Esophagus muscularis mucosa (tissue), 4 donors: ENCODE measurements at regions not wholly inside any gene's neighbourhood (a gene's known extent, or its start where the extent isn't known, plus 50 kb on each side); places are given as distances from the start of the nearest gene placed in this dataset.
A peak's percentile ranks its signal among the peaks of the same experiment; 100 is the strongest.

Experiments used
- DNase-seq: peaks from one replicate; pipeline ENCODE4 v3.0.0-alpha.2; 2017; ENCODE audit errors: extremely low spot score
- H3K27ac ChIP-seq, 4 donors: fragments of 200-600 bp; sonication (generic); replicated peaks in 1 of 4; 1 replicate in 3 of 4; 2 replicates in 1 of 4; pipeline ENCODE4 v1.5.1; 2016 to 2019; ENCODE audit warnings: mild to moderate bottlenecking in 1 of 4
- H3K27me3 ChIP-seq, 4 donors: fragments of 200-600 bp; sonication (generic); one replicate each; pipeline versions ENCODE4 v1.5.1 to v1.6.0; 2016 to 2019
- H3K36me3 ChIP-seq, 4 donors: fragments of 200-600 bp; sonication (generic); one replicate each; pipeline ENCODE4 v1.5.1; 2016 to 2019
- H3K4me1 ChIP-seq, 4 donors: fragments of 200-600 bp; sonication (generic); one replicate each; pipeline ENCODE4 v1.5.1; 2016 to 2019
- H3K4me3 ChIP-seq, 4 donors: fragments of 200-600 bp; sonication (generic); 1 replicate in 2 of 4; 2 replicates in 2 of 4; pipeline ENCODE4 v1.5.1; 2016 to 2019; ENCODE audit warnings: mild to moderate bottlenecking in 4 of 4, moderate library complexity in 1 of 4
- H3K9me3 ChIP-seq, 4 donors: fragments of 200-600 bp; sonication (generic); 1 replicate in 3 of 4; 2 replicates in 1 of 4; pipeline ENCODE4 v1.5.1; 2016 to 2019
- EP300 ChIP-seq: sonication (generic); formaldehyde crosslinking; IDR thresholded peaks from one replicate; pipeline ENCODE4 v1.6.1; 2017; ENCODE audit warnings: antibody characterized with exemption
- POLR2A ChIP-seq: fragments of 450-650 bp; IDR thresholded peaks from one replicate; pipeline ENCODE4 v1.6.1; 2017; ENCODE audit warnings: antibody characterized with exemption, moderate library complexity, mild to moderate bottlenecking, low read depth
- POLR2AphosphoS5 ChIP-seq, 2 donors: sonication (generic); formaldehyde crosslinking; IDR thresholded peaks; one replicate each; pipeline ENCODE4 v1.6.1; 2017; ENCODE audit warnings: antibody characterized with exemption in 2 of 2
- WGBS: methylation state at CpG from one replicate; pipeline ENCODE4 v1.1.5; 2018; 5-methylcytosine and 5-hydroxymethylcytosine counted together
- intact Hi-C: fragments of 100-400 bp; cut with DNase I; formaldehyde crosslinking; loops from one replicate; pipeline ENCODE4 v1.15.1; 2023
- TF ChIP-seq, protein P1 (sequence below), 3 experiments: fragments of 200-600 bp in 2 of 3; fragments of 450-650 bp in 1 of 3; sonication (generic) in 2 of 3; IDR thresholded peaks; one replicate each; pipeline ENCODE4 v1.5.1; 2017 to 2019; ENCODE audit warnings: antibody characterized with exemption in 3 of 3, mild to moderate bottlenecking in 2 of 3, moderate library complexity in 1 of 3

DNA sequence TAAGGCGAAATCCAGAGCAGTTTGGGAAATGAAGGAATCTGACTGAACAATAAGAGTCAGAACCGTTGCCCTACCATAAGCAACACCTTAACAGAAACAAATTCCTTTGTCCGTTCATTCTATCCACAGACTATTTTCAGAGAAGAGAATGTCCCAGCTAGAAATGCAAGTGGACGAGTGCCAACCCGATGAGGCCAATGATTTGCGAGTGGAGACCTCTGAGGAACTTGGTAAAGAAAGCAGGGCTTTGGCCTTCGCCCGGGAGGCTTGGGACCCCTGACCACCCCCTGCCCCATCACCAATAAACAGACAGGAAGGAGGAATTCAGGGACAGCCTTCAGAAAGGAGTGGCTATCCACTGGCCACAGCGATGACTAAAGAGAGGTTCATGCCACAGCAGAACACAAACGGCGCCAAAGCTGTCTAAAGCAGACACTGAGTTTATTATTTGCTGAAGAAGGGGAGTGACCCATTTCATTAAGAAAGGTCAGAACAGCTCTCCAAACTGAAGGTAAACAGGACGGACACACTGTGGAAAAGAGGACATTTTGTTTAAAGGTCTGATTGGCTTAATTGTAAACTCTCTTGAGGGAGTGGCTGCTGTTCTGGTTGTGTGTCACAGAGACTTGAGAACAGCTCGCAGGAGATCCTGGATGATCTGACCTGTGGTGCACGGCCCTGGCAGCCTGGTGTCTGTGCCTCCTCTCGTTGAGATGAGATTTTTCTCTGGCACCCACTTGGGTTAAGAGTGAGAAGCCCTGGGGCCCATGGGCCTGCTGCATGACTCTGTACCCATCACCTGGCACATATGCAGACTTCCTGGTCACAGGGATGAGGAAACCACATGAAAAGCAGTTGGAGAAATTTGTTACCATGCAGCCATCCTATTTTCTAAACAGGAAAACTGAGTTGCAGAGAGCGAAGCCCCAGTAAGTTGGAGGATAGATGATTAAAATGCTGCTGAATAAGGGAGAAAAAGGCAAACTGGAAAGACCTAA, 142.0 kb upstream of the PZP start:
- TF ChIP-seq EP300 = no peak
- no peak for DNase-seq
- Histone ChIP-seq H3K27me3 (no peaks in the 10 kb centered on the region), H3K4me3 (no peak overlapping the region), H3K27ac (peak overlapping the region; percentile 61 to 81 (median 70)), H3K9me3 (peaks cover 0 to 22% (median 19%) of the 10 kb centered on the region in 4 donors), H3K36me3 (no peaks in the 10 kb centered on the region), H3K4me1 (peaks cover 0 to 25% (median 19%) of the 10 kb centered on the region in 4 donors)
- intact Hi-C loops = no loop called here
- WGBS = 48% methylated on average over 16 of the region's 16 CpGs

DNA sequence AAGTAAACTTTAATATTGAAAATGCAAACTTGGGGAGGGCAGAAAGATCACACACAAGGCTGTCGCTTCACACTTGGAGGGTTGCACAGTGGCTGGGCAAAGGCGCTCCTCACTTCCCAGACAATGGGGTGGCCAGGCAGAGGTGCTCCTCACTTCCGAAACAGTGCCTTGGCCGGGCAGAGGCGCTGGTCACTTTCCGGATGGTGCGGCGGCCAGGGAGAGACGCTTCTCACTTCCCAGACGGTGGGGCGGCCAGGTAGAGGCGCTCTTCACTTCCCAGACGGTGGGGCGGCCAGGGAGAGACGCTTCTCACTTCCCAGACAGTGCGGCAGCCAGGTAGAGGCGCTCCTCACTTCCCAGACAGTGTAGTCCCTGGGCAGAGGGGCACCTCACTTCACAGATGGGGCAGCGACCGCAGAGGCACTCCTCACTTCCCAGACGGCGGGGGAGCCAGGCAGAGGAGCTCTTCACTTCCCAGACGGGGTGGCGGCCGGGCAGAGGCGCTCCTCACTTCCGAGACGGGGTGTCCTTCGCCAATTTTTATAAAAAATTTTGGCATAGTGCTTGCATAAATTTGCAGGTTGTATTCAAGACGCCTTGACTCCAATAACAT, 140.8 kb upstream of the PZP start:
- WGBS = 97% methylated on average over 8 of the region's 29 CpGs
- intact Hi-C loops = no loop called here
- H3K9me3 ChIP-seq = peaks cover 0 to 17% (median 13%) of the 10 kb centered on the region in 4 donors
- H3K36me3 ChIP-seq = no peaks in the 10 kb centered on the region
- H3K4me3 ChIP-seq = no peak overlapping the region
- H3K4me1 ChIP-seq = peaks cover 0 to 27% (median 20%) of the 10 kb centered on the region in 4 donors
- DNase-seq = no peak
- H3K27me3 ChIP-seq = no peaks in the 10 kb centered on the region
- H3K27ac ChIP-seq = peak overlapping the region; percentile 61 to 81 (median 70)
- no peak for TF ChIP-seq EP300
- TF ChIP-seq POLR2AphosphoS5 (IDR thresholded peaks at IDR 0.05) = no peak
- no peak for TF ChIP-seq POLR2A
- TF ChIP-seq, protein P1, sequence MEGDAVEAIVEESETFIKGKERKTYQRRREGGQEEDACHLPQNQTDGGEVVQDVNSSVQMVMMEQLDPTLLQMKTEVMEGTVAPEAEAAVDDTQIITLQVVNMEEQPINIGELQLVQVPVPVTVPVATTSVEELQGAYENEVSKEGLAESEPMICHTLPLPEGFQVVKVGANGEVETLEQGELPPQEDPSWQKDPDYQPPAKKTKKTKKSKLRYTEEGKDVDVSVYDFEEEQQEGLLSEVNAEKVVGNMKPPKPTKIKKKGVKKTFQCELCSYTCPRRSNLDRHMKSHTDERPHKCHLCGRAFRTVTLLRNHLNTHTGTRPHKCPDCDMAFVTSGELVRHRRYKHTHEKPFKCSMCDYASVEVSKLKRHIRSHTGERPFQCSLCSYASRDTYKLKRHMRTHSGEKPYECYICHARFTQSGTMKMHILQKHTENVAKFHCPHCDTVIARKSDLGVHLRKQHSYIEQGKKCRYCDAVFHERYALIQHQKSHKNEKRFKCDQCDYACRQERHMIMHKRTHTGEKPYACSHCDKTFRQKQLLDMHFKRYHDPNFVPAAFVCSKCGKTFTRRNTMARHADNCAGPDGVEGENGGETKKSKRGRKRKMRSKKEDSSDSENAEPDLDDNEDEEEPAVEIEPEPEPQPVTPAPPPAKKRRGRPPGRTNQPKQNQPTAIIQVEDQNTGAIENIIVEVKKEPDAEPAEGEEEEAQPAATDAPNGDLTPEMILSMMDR (IDR thresholded peaks at IDR 0.05) = no peak

DNA sequence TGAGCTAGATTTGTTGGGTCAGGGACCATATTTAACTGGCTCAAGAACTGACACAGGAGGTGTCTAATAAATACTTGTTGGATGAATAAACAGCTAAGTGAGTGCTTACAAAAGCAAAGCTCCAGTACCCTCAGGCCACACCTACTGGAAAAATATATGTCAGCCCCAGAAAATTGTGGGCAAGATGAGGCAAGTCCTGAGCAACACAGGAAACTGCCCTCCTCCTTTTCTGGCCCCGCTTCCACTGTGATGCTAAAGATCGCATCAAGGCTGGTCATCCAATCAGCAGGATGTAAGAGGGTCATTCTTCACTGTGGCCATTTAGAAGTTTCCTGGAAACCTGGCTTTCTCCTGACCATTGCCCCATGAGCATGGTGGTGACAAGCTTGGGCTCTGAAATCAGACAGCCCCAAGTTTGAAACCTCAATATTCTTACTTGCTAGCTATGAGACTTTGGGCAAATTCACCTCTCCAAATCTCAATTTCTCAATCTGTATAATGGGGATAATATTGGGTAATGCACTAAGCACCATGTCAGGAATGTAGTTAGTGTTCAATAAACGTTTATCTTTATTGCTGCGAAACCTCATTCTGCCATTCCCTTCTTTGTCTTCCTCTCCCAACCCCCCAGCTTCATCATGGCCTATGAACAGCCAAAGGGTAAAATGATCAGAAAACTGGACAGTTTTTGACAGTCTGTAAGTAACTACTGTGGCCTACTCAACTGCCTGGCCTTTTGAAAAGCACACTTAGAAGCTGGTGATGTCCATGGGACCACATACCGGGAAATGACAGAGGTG, 139.3 kb upstream of the PZP start:
- peaks cover 0 to 3% (median under 1%) of the 10 kb centered on the region in 4 donors for H3K9me3 ChIP-seq
- intact Hi-C loops = no loop called here
- no peaks in the 10 kb centered on the region for H3K36me3 ChIP-seq
- H3K4me1 ChIP-seq = peaks cover 0 to 27% (median 20%) of the 10 kb centered on the region in 4 donors
- H3K4me3 ChIP-seq = no peak overlapping the region
- no peaks in the 10 kb centered on the region for H3K27me3 ChIP-seq
- TF ChIP-seq EP300 (no peak), POLR2A (no peak)
- WGBS = 94% methylated on average over 5 of the region's 5 CpGs
- no peak overlapping the region for H3K27ac ChIP-seq
- DNase-seq = no peak

DNA sequence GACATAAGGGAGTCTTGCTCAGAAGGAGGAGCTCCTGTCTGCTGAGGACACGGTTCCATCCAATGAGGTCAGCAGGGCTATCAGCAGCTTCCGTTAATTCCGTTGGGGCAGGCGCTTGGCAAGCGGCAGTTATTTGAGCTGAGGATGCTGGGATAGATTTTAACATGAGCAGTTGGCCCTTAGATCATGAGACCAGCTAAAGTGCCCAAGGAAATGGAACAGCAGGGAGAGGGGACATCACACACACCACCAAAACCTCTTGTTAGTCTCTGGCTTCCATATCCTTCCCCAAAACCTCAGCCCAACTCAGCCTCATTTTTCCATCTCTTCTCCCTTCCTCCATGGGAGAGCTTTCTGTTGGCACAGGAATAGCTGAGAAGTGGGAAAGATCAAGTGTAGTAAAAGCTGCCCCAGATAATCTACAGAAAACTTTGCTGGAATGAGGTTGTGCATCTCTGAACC, 138.7 kb upstream of the PZP start:
- peaks cover 0 to 27% (median 20%) of the 10 kb centered on the region in 4 donors for H3K4me1 ChIP-seq
- H3K27ac ChIP-seq = no peak overlapping the region
- intact Hi-C loops = no loop called here
- DNase-seq = no peak
- no peak for TF ChIP-seq EP300
- no peaks in the 10 kb centered on the region for H3K36me3 ChIP-seq
- no peaks in the 10 kb centered on the region for H3K27me3 ChIP-seq
- no peak overlapping the region for H3K4me3 ChIP-seq
- 76% methylated on average over 5 of the region's 5 CpGs for WGBS
- no peaks in the 10 kb centered on the region for H3K9me3 ChIP-seq

DNA sequence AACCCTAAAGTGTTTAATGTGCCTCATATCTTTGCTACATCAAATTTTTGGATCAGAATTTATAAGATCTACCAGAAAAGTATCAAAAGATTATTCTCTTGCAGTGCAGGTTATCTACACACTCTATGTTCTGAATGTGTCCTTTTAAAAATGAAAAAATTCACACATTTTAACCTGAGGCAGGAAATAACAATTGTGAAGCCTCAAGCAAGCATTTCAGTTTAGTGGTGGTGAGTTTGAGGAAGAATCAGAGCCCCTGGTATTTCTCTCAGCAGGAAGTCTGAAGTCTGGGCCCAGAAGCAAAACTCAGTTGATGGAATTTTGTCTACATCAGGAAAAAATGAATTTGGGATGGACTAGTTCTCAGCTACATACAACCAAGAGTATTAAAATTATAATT, 137.0 kb upstream of the PZP start:
- Histone ChIP-seq H3K4me1 (peaks cover 0 to 15% (median 10%) of the 10 kb centered on the region in 4 donors), H3K4me3 (no peak overlapping the region), H3K36me3 (no peaks in the 10 kb centered on the region), H3K9me3 (no peaks in the 10 kb centered on the region), H3K27ac (no peak overlapping the region), H3K27me3 (no peaks in the 10 kb centered on the region)
- no peak for DNase-seq
- intact Hi-C loops = no loop called here
- TF ChIP-seq, protein P1 (IDR thresholded peaks at IDR 0.05) = no peak
- TF ChIP-seq EP300 = no peak
- TF ChIP-seq POLR2A = no peak
- TF ChIP-seq POLR2AphosphoS5 (IDR thresholded peaks at IDR 0.05) = no peak

DNA sequence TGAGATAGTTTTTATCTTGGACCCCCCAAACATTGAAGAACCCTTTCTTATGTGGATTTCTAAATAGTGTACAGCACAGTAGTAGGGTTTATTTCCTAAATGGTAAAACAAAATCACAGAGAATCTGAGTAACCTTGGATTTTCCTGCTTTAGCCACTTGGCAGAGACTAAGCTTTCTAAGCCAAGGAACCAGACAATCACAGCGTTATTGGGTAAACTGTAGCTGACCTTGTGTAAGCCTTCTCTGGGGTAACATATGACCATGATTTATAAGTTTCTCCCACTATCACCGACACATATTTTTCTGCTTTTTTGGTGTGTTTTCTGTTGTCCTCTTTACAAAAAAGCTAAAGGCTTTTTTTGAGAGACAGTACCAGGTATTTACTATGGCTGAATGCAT, 136.3 kb upstream of the PZP start:
- TF ChIP-seq EP300 = no peak
- TF ChIP-seq, protein P1 (IDR thresholded peaks at IDR 0.05) = no peak
- TF ChIP-seq POLR2A = no peak
- no peak for TF ChIP-seq POLR2AphosphoS5 (IDR thresholded peaks at IDR 0.05)
- H3K27me3 ChIP-seq = no peaks in the 10 kb centered on the region
- intact Hi-C loops = no loop called here

More for the DNA sequence above, 136.3 kb upstream of the PZP start:
- Histone ChIP-seq H3K27ac (no peak overlapping the region), H3K36me3 (no peaks in the 10 kb centered on the region), H3K9me3 (no peaks in the 10 kb centered on the region), H3K4me1 (peaks cover 0 to 9% (median 4%) of the 10 kb centered on the region in 4 donors), H3K4me3 (no peak overlapping the region)
- WGBS = 33% methylated on average over 2 of the region's 2 CpGs
- no peak for DNase-seq
